ENCODE measurements at regions not wholly inside any gene's neighbourhood (a gene's known extent, or its start where the extent isn't known, plus 50 kb on each side); places are given as distances from the start of the nearest gene placed in this dataset.
A peak's percentile ranks its signal among the peaks of the same experiment; 100 is the strongest.

- no peak for DNase-seq
Observed at GRCh38 chr6:160899671-160900430, 91.7 kb upstream of the MAP3K4 start.

- DNase-seq, result no peak
Observed at GRCh38 chr6:160911949-160912348, 79.6 kb upstream of the MAP3K4 start.

- no peak for DNase-seq
Observed at GRCh38 chr6:160912411-160912810, 79.2 kb upstream of the MAP3K4 start.

GRCh38 chr6:160917572-160917971, 74.0 kb upstream of the MAP3K4 start:
- no peak for DNase-seq

GRCh38 chr6:160919723-160920440, 71.7 kb upstream of the MAP3K4 start:
- no peak for DNase-seq

- no peak for DNase-seq
Observed at GRCh38 chr6:160921095-160921494, 70.5 kb upstream of the MAP3K4 start.

GRCh38 chr6:160926281-160927276, 65.0 kb upstream of the MAP3K4 start:
- no peak for DNase-seq

GRCh38 chr6:160927416-160927815, 64.2 kb upstream of the MAP3K4 start:
- no peak for DNase-seq

GRCh38 chr6:160929361-160929760, 62.2 kb upstream of the MAP3K4 start:
- DNase-seq, result no peak

- DNase-seq, result no peak
Observed at GRCh38 chr6:160929831-160930230, 61.7 kb upstream of the MAP3K4 start.

GRCh38 chr6:160930547-160931377, 60.8 kb upstream of the MAP3K4 start:
- peak; percentile 81 for DNase-seq

- DNase-seq, result no peak
Observed at GRCh38 chr6:160931378-160932310, 59.9 kb upstream of the MAP3K4 start.

GRCh38 chr6:160933256-160933655, 58.3 kb upstream of the MAP3K4 start:
- DNase-seq, result no peak

GRCh38 chr6:160934157-160934556, 57.4 kb upstream of the MAP3K4 start:
- DNase-seq, result no peak

- no peak for DNase-seq
Observed at GRCh38 chr6:160940197-160940596, 51.4 kb upstream of the MAP3K4 start.

All from muscle of arm (tissue), 1 donor.